ENCODE measurements at regions not wholly inside any gene's neighbourhood (a gene's known extent, or its start where the extent isn't known, plus 50 kb on each side); places are given as distances from the start of the nearest gene placed in this dataset.
"Not testable (repeated sequence)": the region's sequence is repeated elsewhere in the genome, so short reads cannot be mapped to it uniquely, and the experiment has no call there.

DNA sequence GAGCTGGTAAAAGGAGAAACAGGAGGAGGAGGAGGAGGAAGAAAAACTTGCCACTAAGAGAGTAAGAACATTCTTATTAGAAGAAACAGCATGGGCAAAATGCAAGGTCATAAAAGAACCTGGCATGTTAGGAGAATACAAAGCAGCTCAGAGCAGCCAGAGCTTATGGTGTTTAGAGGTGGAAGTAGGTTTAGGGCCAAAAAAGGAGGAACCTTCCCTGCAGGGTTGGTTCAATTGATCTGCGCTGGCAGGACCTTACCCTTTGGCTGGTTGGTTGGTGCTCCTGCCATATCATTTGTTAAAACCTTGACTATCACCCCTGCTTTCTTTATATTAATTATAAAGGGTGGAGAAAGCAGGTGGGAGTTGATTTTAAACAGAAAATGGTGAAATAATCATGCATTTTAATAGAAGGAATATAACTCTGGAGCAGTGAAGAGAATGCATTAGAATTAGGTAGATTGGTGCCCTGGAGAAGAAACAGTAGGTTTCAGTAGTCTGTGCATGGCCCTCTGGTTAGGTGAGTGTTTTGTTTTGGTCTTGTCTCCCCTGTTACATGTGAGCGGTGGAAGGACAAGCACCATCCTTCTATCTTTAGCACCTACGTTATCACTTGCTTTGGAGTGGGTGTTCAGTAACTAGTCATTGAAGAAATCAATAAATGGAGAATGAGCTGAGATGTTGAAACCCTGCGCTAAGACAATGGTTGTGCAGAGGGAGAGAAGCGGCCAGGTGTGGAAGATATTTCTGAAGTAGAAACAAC lies 110.4 kb upstream of the NGF start:
- Histone ChIP-seq H3K4me3 (no peak overlapping the region), H3K27ac (no peak overlapping the region), H3K36me3 (no peaks in the 10 kb centered on the region), H3K27me3 (no peaks in the 10 kb centered on the region), H3K4me1 (peaks cover 0 to 6% (median 2%) of the 10 kb centered on the region in 4 donors), H3K9me3 (no peaks in the 10 kb centered on the region)
- no peak for TF ChIP-seq EP300 (IDR thresholded peaks at IDR 0.05)
- TF ChIP-seq POLR2AphosphoS5 (IDR thresholded peaks at IDR 0.05) = no peak
- TF ChIP-seq, protein P1, sequence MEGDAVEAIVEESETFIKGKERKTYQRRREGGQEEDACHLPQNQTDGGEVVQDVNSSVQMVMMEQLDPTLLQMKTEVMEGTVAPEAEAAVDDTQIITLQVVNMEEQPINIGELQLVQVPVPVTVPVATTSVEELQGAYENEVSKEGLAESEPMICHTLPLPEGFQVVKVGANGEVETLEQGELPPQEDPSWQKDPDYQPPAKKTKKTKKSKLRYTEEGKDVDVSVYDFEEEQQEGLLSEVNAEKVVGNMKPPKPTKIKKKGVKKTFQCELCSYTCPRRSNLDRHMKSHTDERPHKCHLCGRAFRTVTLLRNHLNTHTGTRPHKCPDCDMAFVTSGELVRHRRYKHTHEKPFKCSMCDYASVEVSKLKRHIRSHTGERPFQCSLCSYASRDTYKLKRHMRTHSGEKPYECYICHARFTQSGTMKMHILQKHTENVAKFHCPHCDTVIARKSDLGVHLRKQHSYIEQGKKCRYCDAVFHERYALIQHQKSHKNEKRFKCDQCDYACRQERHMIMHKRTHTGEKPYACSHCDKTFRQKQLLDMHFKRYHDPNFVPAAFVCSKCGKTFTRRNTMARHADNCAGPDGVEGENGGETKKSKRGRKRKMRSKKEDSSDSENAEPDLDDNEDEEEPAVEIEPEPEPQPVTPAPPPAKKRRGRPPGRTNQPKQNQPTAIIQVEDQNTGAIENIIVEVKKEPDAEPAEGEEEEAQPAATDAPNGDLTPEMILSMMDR (IDR thresholded peaks at IDR 0.05) = no peak
- TF ChIP-seq POLR2A (IDR thresholded peaks at IDR 0.05) = no peak
- intact Hi-C loops (cut with DNase I) = no loop called here
- DNase-seq = no peak
- 92 to 93% methylated on average over 5 of the region's 5 CpGs for WGBS, 2 donors

DNA sequence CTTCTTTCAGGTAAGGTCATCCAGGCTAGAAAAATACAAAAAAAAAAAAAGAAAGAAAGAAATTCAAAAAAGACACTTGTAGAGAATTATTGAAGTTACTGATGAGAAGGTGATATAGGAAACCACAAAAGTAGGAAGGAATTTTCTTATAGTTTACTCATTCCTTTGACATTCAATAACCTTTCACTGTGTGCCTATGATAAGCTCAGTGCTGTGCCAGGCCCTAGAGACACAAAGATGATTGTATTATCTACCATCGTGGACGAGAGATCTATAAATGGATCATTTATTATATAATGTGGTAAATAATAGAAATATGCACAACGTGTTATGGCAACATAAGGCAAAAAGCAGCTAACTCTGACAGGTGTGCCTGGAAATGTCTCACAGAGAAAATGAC lies 109.6 kb upstream of the NGF start:
- WGBS, 2 donors = 39 to 59% methylated on average over 3 of the region's 3 CpGs
- H3K9me3 ChIP-seq = no peaks in the 10 kb centered on the region
- intact Hi-C loops (cut with DNase I) = no loop called here

DNA sequence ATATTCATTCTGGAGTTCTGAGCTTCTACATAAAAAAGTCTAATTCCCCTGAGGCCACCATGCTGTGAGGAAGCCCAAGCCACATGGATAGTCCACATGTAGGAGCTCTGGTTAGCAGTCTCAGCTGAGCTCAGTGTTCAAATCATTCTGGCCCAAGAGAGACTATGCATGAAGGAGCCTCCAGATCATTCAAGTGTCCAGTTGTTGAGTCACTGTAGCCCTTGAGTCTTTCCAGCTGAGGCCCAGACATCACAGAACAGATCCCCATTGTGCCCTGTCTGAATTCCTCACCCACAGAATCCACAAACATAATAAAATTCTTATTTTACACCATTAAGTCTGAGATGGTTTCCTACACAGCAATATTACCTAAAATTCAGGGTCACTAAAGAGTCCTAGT lies 107.0 kb upstream of the NGF start:
- peaks cover 0 to 6% (median 0%) of the 10 kb centered on the region in 4 donors for H3K4me1 ChIP-seq
- no peaks in the 10 kb centered on the region for H3K36me3 ChIP-seq
- DNase-seq = no peak
- no peaks in the 10 kb centered on the region for H3K9me3 ChIP-seq
- no peak for TF ChIP-seq EP300 (IDR thresholded peaks at IDR 0.05)
- TF ChIP-seq POLR2A (IDR thresholded peaks at IDR 0.05) = no peak
- H3K4me3 ChIP-seq = no peak overlapping the region
- intact Hi-C loops (cut with DNase I) = no loop called here
- H3K27me3 ChIP-seq = no peaks in the 10 kb centered on the region
- no peak overlapping the region for H3K27ac ChIP-seq

More for the DNA sequence above, 109.6 kb upstream of the NGF start:
- Histone ChIP-seq H3K36me3 (no peaks in the 10 kb centered on the region), H3K27me3 (no peaks in the 10 kb centered on the region), H3K27ac (no peak overlapping the region), H3K4me3 (no peak overlapping the region), H3K4me1 (peaks cover 0 to 6% (median 2%) of the 10 kb centered on the region in 4 donors)
- TF ChIP-seq EP300 (IDR thresholded peaks at IDR 0.05) (no peak), POLR2AphosphoS5 (IDR thresholded peaks at IDR 0.05) (no peak), POLR2A (IDR thresholded peaks at IDR 0.05) (no peak)
- TF ChIP-seq, protein P1 (IDR thresholded peaks at IDR 0.05) = no peak
- DNase-seq = no peak

DNA sequence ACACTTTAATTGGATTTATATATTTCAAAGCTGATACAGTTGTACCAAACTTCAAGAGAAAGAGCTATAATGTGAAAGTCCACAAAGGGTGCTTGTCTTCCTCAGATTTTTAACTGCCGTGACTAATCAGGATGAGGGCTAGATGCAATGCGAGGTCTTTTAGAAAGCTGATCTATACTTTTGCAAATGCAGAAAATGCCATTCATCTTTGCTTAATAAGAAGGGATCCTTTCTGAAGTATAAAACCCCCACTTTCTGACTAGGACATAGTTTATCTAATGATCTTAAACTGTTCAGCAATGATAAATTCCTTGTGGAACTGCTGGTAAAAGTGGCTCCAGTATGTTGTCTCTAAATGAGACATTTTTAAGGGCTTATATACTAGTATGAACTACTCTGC lies 102.7 kb upstream of the NGF start:
- no peaks in the 10 kb centered on the region for H3K4me1 ChIP-seq
- no peaks in the 10 kb centered on the region for H3K27me3 ChIP-seq
- H3K36me3 ChIP-seq = no peaks in the 10 kb centered on the region
- DNase-seq = no peak
- no peak for TF ChIP-seq EP300 (IDR thresholded peaks at IDR 0.05)
- TF ChIP-seq POLR2A (IDR thresholded peaks at IDR 0.05) = no peak
- TF ChIP-seq POLR2AphosphoS5 (IDR thresholded peaks at IDR 0.05) = no peak
- TF ChIP-seq, protein P1 (IDR thresholded peaks at IDR 0.05) = no peak
- H3K9me3 ChIP-seq = no peaks in the 10 kb centered on the region
- H3K27ac ChIP-seq = no peak overlapping the region
- intact Hi-C loops (cut with DNase I) = no loop called here
- WGBS, 2 donors = 88 to 92% methylated on average over 2 of the region's 2 CpGs
- H3K4me3 ChIP-seq = no peak overlapping the region

DNA sequence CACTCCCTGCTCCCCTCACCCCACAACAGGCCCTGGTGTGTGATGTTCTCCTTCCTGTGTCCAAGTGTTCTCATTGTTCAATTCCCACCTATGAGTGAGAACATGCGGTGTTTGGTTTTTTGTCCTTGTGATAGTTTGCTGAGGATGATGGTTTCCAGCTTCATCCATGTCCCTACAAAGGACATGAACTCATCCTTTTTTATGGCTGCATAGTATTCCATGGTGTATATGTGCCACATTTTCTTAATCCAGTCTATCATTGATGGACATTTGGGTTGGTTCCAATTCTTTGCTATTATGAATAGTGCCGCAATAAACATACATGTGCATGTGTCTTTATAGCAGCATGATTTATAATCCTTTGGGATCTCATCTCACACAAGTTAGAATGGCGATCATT lies 101.5 kb upstream of the NGF start:
- H3K9me3 ChIP-seq; intact Hi-C loops (cut with DNase I); DNase-seq; H3K36me3 ChIP-seq; H3K27ac ChIP-seq; H3K4me3 ChIP-seq; H3K27me3 ChIP-seq; H3K4me1 ChIP-seq: not testable (repeated sequence)
- 91 to 95% methylated on average over 3 of the region's 3 CpGs for WGBS, 2 donors

DNA sequence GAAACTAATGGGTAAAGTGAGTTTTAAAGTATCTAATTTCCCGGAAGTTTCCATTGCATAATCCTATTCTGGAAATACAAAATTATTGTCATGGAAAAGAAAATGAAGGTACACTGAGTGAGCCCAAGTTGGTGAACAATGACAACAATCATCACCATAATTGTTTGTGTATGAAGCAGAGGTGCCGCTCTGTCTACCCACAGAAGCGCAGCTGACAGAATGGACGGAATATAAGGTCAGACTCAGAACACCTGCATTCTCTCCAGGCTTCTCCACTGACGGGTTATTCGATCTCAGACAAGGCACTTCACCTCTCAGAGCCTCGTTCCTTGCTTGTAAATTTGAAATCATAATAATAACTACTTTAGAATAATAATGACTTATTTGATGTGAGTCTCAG lies 99.1 kb upstream of the NGF start:
- H3K4me1 ChIP-seq = no peaks in the 10 kb centered on the region
- no peaks in the 10 kb centered on the region for H3K36me3 ChIP-seq
- H3K9me3 ChIP-seq = no peaks in the 10 kb centered on the region
- WGBS, 2 donors = 70 to 83% methylated on average over 7 of the region's 7 CpGs
- DNase-seq = no peak
- no peaks in the 10 kb centered on the region for H3K27me3 ChIP-seq
- intact Hi-C loops (cut with DNase I) = no loop called here
- TF ChIP-seq POLR2AphosphoS5 (IDR thresholded peaks at IDR 0.05) = no peak
- no peak for TF ChIP-seq EP300 (IDR thresholded peaks at IDR 0.05)
- TF ChIP-seq, protein P1 (IDR thresholded peaks at IDR 0.05) = no peak
- no peak for TF ChIP-seq POLR2A (IDR thresholded peaks at IDR 0.05)
- no peak overlapping the region for H3K27ac ChIP-seq
- H3K4me3 ChIP-seq = no peak overlapping the region
